ENCODE measurements at regions not wholly inside any gene's neighbourhood (a gene's known extent, or its start where the extent isn't known, plus 50 kb on each side); places are given as distances from the start of the nearest gene placed in this dataset.
"Not testable (repeated sequence)": the region's sequence is repeated elsewhere in the genome, so short reads cannot be mapped to it uniquely, and the experiment has no call there.

GRCh38 chr12:131333136-131333535, 377.8 kb upstream of the SFSWAP start:
- DNase-seq (ENCODE audit: low read depth in 4 of 4, low spot score in 2 of 4): no peak

- no peak for DNase-seq (ENCODE audit: low read depth in 4 of 4, low spot score in 2 of 4)
Measured at GRCh38 chr12:131333621-131334440, 377.1 kb upstream of the SFSWAP start.

- DNase-seq (ENCODE audit: low read depth in 4 of 4, low spot score in 2 of 4): no peak
Measured at GRCh38 chr12:131334835-131335234, 376.1 kb upstream of the SFSWAP start.

GRCh38 chr12:131335456-131335855, 375.4 kb upstream of the SFSWAP start:
- DNase-seq (ENCODE audit: low read depth in 4 of 4, low spot score in 2 of 4): no peak

GRCh38 chr12:131337861-131338260, 373.0 kb upstream of the SFSWAP start:
- DNase-seq (ENCODE audit: low read depth in 4 of 4, low spot score in 2 of 4): not testable (repeated sequence)

GRCh38 chr12:131340616-131341210, 370.2 kb upstream of the SFSWAP start:
- no peak for DNase-seq (ENCODE audit: low read depth in 4 of 4, low spot score in 2 of 4)

GRCh38 chr12:131341608-131342007, 369.3 kb upstream of the SFSWAP start:
- DNase-seq (ENCODE audit: low read depth in 4 of 4, low spot score in 2 of 4): not testable (repeated sequence)

GRCh38 chr12:131343436-131343835, 367.5 kb upstream of the SFSWAP start:
- not testable (repeated sequence) for DNase-seq (ENCODE audit: low read depth in 4 of 4, low spot score in 2 of 4)

GRCh38 chr12:131344715-131345520, 366.0 kb upstream of the SFSWAP start:
- DNase-seq (ENCODE audit: low read depth in 4 of 4, low spot score in 2 of 4): not testable (repeated sequence)

GRCh38 chr12:131345521-131346436, 365.1 kb upstream of the SFSWAP start:
- no peak for DNase-seq (ENCODE audit: low read depth in 4 of 4, low spot score in 2 of 4)

- no peak for DNase-seq (ENCODE audit: low read depth in 4 of 4, low spot score in 2 of 4)
Measured at GRCh38 chr12:131346555-131347344, 364.1 kb upstream of the SFSWAP start.

- no peak for DNase-seq (ENCODE audit: low read depth in 4 of 4, low spot score in 2 of 4)
Measured at GRCh38 chr12:131347345-131347714, 363.6 kb upstream of the SFSWAP start.

- DNase-seq (ENCODE audit: low read depth in 4 of 4, low spot score in 2 of 4): no peak
Measured at GRCh38 chr12:131347732-131348131, 363.2 kb upstream of the SFSWAP start.

- DNase-seq (ENCODE audit: low read depth in 4 of 4, low spot score in 2 of 4): no peak
Measured at GRCh38 chr12:131348231-131348630, 362.7 kb upstream of the SFSWAP start.

- DNase-seq (ENCODE audit: low read depth in 4 of 4, low spot score in 2 of 4): no peak
Measured at GRCh38 chr12:131348646-131349045, 362.2 kb upstream of the SFSWAP start.

- DNase-seq (ENCODE audit: low read depth in 4 of 4, low spot score in 2 of 4): no peak
Measured at GRCh38 chr12:131349397-131350127, 361.3 kb upstream of the SFSWAP start.

- DNase-seq (ENCODE audit: low read depth in 4 of 4, low spot score in 2 of 4): no peak
Measured at GRCh38 chr12:131350943-131351318, 360.0 kb upstream of the SFSWAP start.

- DNase-seq (ENCODE audit: low read depth in 4 of 4, low spot score in 2 of 4): no peak
Measured at GRCh38 chr12:131351319-131352028, 359.4 kb upstream of the SFSWAP start.
